Smooth muscle cell (in vitro differentiated cells): ENCODE measurements at regions not wholly inside any gene's neighbourhood (a gene's known extent, or its start where the extent isn't known, plus 50 kb on each side); places are given as distances from the start of the nearest gene placed in this dataset.

ENCODE experiments used
- DNase-seq: peaks from one replicate; lab custom pipeline; 2025; ENCODE audit not compliant: unreplicated experiment; lab: John Stamatoyannopoulos, UW
- H2AFZ ChIP-seq: fragments of 200-600 bp; sonication (generic); 2 replicates; pipeline ENCODE4 v1.6.0; 2016; ENCODE audit warnings: antibody characterized with exemption, low read depth, mild to moderate bottlenecking
- H3F3A ChIP-seq: fragments of 200-600 bp; sonication (generic); 2 replicates; pipeline ENCODE4 v1.6.0; 2017; ENCODE audit warnings: antibody characterized with exemption, low read depth
- H3K27ac ChIP-seq: fragments of 200-600 bp; sonication (generic); 2 replicates; pipeline ENCODE4 v1.5.1; 2016; ENCODE audit warnings: low read depth, mild to moderate bottlenecking
- H3K27me3 ChIP-seq: fragments of 200-600 bp; sonication (generic); 2 replicates; pipeline ENCODE4 v1.6.1; 2016; ENCODE audit warnings: low read depth, mild to moderate bottlenecking
- H3K36me3 ChIP-seq: fragments of 200-600 bp; sonication (generic); 2 replicates; pipeline ENCODE4 v1.5.1; 2016; ENCODE audit warnings: low read depth
- H3K4me1 ChIP-seq: fragments of 200-600 bp; sonication (generic); 2 replicates; pipeline ENCODE4 v1.5.1; 2016; ENCODE audit warnings: low read depth
- H3K4me2 ChIP-seq: fragments of 200-600 bp; sonication (generic); 2 replicates; pipeline ENCODE4 v1.6.0; 2016; ENCODE audit warnings: mild to moderate bottlenecking
- H3K4me3 ChIP-seq: fragments of 200-600 bp; sonication (generic); 2 replicates; pipeline ENCODE4 v1.5.1; 2016; ENCODE audit warnings: mild to moderate bottlenecking
- H3K79me2 ChIP-seq: fragments of 200-600 bp; sonication (generic); 2 replicates; pipeline ENCODE4 v1.6.0; 2016; ENCODE audit warnings: low read depth, mild to moderate bottlenecking
- H3K9ac ChIP-seq: fragments of 200-600 bp; sonication (generic); 2 replicates; pipeline ENCODE4 v1.6.0; 2016; ENCODE audit warnings: low read depth
- H3K9me3 ChIP-seq: fragments of 200-600 bp; sonication (generic); replicated peaks from 2 replicates; pipeline ENCODE4 v1.5.1; 2016; ENCODE audit warnings: low read depth
- H4K20me1 ChIP-seq: fragments of 200-600 bp; sonication (generic); 2 replicates; pipeline ENCODE4 v1.6.0; 2016; ENCODE audit warnings: low read depth
- CTCF ChIP-seq: fragments of 200-600 bp; sonication (generic); IDR thresholded peaks from 2 replicates; pipeline ENCODE4 v1.5.1; 2017; ENCODE audit warnings: borderline replicate concordance, mild to moderate bottlenecking, antibody characterized with exemption; ENCODE audit not compliant: insufficient read depth, poor library complexity, severe bottlenecking
- WGBS: methylation state at CpG from one replicate; pipeline ENCODE4 v1.1.7; 2016; ENCODE audit warnings: low lambda C conversion rate; 5-methylcytosine and 5-hydroxymethylcytosine counted together

- H3K9me3 ChIP-seq = no peaks in the 10 kb centered on the region
- no peak overlapping the region for H3K4me3 ChIP-seq
- no peaks in the 10 kb centered on the region for H3K27me3 ChIP-seq
- H3K27ac ChIP-seq = no peak overlapping the region
- no peaks in the 10 kb centered on the region for H3K79me2 ChIP-seq
- no peak for DNase-seq
- 82% methylated on average over 2 of the region's 2 CpGs for WGBS
- TF ChIP-seq CTCF = no peak
- no peaks in the 10 kb centered on the region for H4K20me1 ChIP-seq
- H3K36me3 ChIP-seq = no peaks in the 10 kb centered on the region
- H3K4me2 ChIP-seq = no peak overlapping the region
- no peaks in the 10 kb centered on the region for H3K4me1 ChIP-seq
- no peaks in the 10 kb centered on the region for H3F3A ChIP-seq
- no peak overlapping the region for H2AFZ ChIP-seq
- no peak overlapping the region for H3K9ac ChIP-seq
Observed at GRCh38 chr13:69649063-69649392, 458.6 kb upstream of the ATXN8OS start.

GRCh38 chr13:69648340-69649062 is 459.1 kb upstream of the ATXN8OS start:
- Histone ChIP-seq H2AFZ (no peak overlapping the region), H3K9me3 (no peaks in the 10 kb centered on the region), H3K36me3 (no peaks in the 10 kb centered on the region)

GRCh38 chr13:69644447-69644846 is 463.2 kb upstream of the ATXN8OS start:
- Histone ChIP-seq H3F3A (no peaks in the 10 kb centered on the region), H3K9ac (no peak overlapping the region), H3K79me2 (no peaks in the 10 kb centered on the region), H3K27me3 (no peaks in the 10 kb centered on the region), H3K4me2 (no peak overlapping the region), H3K4me3 (no peak overlapping the region), H3K9me3 (no peaks in the 10 kb centered on the region), H3K27ac (no peak overlapping the region), H4K20me1 (no peaks in the 10 kb centered on the region), H3K36me3 (no peaks in the 10 kb centered on the region), H2AFZ (no peak overlapping the region), H3K4me1 (no peaks in the 10 kb centered on the region)
- no peak for TF ChIP-seq CTCF
- no peak for DNase-seq

More at GRCh38 chr13:69648340-69649062, 459.1 kb upstream of the ATXN8OS start:
- H3K4me2 ChIP-seq = no peak overlapping the region
- no peak overlapping the region for H3K9ac ChIP-seq
- H3K27me3 ChIP-seq = no peaks in the 10 kb centered on the region
- H3F3A ChIP-seq = no peaks in the 10 kb centered on the region
- H3K27ac ChIP-seq = no peak overlapping the region
- H3K4me1 ChIP-seq = no peaks in the 10 kb centered on the region
- DNase-seq = no peak
- H3K4me3 ChIP-seq = no peak overlapping the region
- TF ChIP-seq CTCF = no peak
- no peaks in the 10 kb centered on the region for H4K20me1 ChIP-seq
- WGBS = 92% methylated on average over 3 of the region's 3 CpGs
- H3K79me2 ChIP-seq = no peaks in the 10 kb centered on the region

GRCh38 chr13:69641773-69642172 is 465.9 kb upstream of the ATXN8OS start:
- Histone ChIP-seq H3K9ac (no peak overlapping the region), H3K4me3 (no peak overlapping the region), H3K27ac (no peak overlapping the region), H4K20me1 (no peaks in the 10 kb centered on the region), H3K79me2 (no peaks in the 10 kb centered on the region), H3K4me2 (no peak overlapping the region), H3K4me1 (no peaks in the 10 kb centered on the region), H2AFZ (no peak overlapping the region), H3F3A (no peaks in the 10 kb centered on the region), H3K36me3 (no peaks in the 10 kb centered on the region), H3K9me3 (no peaks in the 10 kb centered on the region), H3K27me3 (no peaks in the 10 kb centered on the region)
- no peak for DNase-seq
- TF ChIP-seq CTCF = no peak
